WTC11 (cell line): ENCODE measurements at regions not wholly inside any gene's neighbourhood (a gene's known extent, or its start where the extent isn't known, plus 50 kb on each side); places are given as distances from the start of the nearest gene placed in this dataset.

ENCODE experiments used
- CBFB ChIP-seq: sonication (generic); formaldehyde crosslinking; IDR thresholded peaks from 2 replicates; pipeline ENCODE4 v1.8.1; 2022; ENCODE audit warnings: mild to moderate bottlenecking, low read depth, missing genetic modification reagents
- NFE2L1 ChIP-seq: sonication (generic); formaldehyde crosslinking; IDR thresholded peaks from 2 replicates; pipeline ENCODE4 v1.8.1; 2023; ENCODE audit warnings: missing genetic modification reagents
- SMAD4 ChIP-seq: sonication (generic); formaldehyde crosslinking; IDR thresholded peaks from 2 replicates; pipeline ENCODE4 v1.8.0; 2022; ENCODE audit warnings: mild to moderate bottlenecking, missing genetic modification reagents
- STAT6 ChIP-seq: sonication (generic); formaldehyde crosslinking; conservative IDR thresholded peaks from 2 replicates; pipeline ENCODE4 v1.8.1; 2023; ENCODE audit warnings: mild to moderate bottlenecking, low read depth, missing genetic modification reagents, moderate library complexity
- TF ChIP-seq, protein P1 (sequence below): fragments of 200-600 bp; IDR thresholded peaks from 2 replicates; pipeline ENCODE4 v1.8.0; 2022; ENCODE audit warnings: antibody characterized with exemption
- TF ChIP-seq, protein P2 (sequence below): sonication (generic); formaldehyde crosslinking; IDR thresholded peaks from 2 replicates; pipeline ENCODE4 v1.8.1; 2022; ENCODE audit warnings: low read depth, missing genetic modification reagents, borderline replicate concordance

DNA sequence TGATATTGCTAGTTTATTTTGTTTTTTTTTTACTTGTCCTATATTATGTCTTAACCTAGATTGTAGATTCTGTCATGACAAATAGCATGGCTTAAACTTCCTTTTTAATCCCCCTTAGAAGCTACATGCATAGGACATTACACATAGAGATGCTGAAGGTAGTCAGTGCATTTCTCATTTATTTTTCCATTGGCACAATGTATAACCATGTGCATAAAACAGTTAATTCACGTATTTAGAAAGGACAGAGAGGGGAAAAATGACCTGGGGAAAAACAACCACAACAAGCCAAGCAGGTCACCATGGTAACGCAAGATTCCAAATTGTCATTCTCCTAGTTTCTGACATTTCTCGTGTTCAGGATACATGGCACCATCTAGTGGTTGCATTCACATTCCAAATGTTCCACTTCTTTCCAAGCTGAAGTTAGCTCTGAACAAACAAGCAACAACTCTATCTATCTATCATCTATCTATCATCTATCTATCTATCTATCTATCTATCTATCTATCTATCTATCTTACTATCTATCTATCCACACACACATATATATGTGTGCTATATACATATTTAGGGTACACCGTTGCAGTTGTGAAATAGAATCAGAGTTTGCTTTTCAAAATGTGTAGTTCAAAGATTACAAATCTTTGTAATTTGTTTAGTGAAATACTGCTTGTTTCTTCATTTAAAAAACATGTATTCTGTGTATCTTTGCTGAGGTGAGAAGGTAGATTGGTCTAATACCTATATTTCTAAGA, 487.2 kb upstream of the ST8SIA4 start:
- TF ChIP-seq, protein P1, sequence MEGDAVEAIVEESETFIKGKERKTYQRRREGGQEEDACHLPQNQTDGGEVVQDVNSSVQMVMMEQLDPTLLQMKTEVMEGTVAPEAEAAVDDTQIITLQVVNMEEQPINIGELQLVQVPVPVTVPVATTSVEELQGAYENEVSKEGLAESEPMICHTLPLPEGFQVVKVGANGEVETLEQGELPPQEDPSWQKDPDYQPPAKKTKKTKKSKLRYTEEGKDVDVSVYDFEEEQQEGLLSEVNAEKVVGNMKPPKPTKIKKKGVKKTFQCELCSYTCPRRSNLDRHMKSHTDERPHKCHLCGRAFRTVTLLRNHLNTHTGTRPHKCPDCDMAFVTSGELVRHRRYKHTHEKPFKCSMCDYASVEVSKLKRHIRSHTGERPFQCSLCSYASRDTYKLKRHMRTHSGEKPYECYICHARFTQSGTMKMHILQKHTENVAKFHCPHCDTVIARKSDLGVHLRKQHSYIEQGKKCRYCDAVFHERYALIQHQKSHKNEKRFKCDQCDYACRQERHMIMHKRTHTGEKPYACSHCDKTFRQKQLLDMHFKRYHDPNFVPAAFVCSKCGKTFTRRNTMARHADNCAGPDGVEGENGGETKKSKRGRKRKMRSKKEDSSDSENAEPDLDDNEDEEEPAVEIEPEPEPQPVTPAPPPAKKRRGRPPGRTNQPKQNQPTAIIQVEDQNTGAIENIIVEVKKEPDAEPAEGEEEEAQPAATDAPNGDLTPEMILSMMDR: no peak
- TF ChIP-seq SMAD4 (CRISPR knock-in tag) (no peak), NFE2L1 (CRISPR knock-in tag) (no peak), STAT6 (CRISPR knock-in tag) (no peak), CBFB (CRISPR knock-in tag) (no peak)
- TF ChIP-seq, protein P2, sequence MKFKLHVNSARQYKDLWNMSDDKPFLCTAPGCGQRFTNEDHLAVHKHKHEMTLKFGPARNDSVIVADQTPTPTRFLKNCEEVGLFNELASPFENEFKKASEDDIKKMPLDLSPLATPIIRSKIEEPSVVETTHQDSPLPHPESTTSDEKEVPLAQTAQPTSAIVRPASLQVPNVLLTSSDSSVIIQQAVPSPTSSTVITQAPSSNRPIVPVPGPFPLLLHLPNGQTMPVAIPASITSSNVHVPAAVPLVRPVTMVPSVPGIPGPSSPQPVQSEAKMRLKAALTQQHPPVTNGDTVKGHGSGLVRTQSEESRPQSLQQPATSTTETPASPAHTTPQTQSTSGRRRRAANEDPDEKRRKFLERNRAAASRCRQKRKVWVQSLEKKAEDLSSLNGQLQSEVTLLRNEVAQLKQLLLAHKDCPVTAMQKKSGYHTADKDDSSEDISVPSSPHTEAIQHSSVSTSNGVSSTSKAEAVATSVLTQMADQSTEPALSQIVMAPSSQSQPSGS: no peak
